Endothelial cell of umbilical vein (primary cell): ENCODE measurements at regions not wholly inside any gene's neighbourhood (a gene's known extent, or its start where the extent isn't known, plus 50 kb on each side); places are given as distances from the start of the nearest gene placed in this dataset.

Experiments used
- BruUV-seq: library from RNA; stranded (reverse); fragments of 400-500 nt; replicated peaks from 2 replicates; lab custom pipeline; 2021; lab: Mats Ljungman, UMichigan
- CTCF ChIA-PET: fragments of 300-600, 350-600 bp; sonication (Branson Sonifier 250); formaldehyde crosslinking; loops from one replicate; lab custom pipeline; 2021; ENCODE audit warnings: antibody characterized with exemption, inconsistent platforms; lab: Charles Lee
- POLR2A ChIA-PET: fragments of 300-600, 350-600 bp; sonication (Branson Sonifier 250); formaldehyde crosslinking; loops from one replicate; lab custom pipeline; 2021; ENCODE audit warnings: antibody characterized with exemption, inconsistent platforms; lab: Charles Lee
- DNase-seq: peaks from one replicate; pipeline ENCODE4 v3.0.0-alpha.2; 2011; ENCODE audit warnings: low read depth, low spot score
- FAIRE-seq: peaks from 2 replicates; lab custom pipeline; 2011; peaks lifted over from hg19 to GRCh38; lab: Jason Lieb, UNC
- H2AFZ ChIP-seq: 2 replicates; pipeline ENCODE4 v1.6.0; 2012; ENCODE audit warnings: low read depth, low read length, control low read depth, inconsistent platforms
- H3K27ac ChIP-seq: 2 replicates; pipeline ENCODE4 v1.5.1; 2011; ENCODE audit warnings: low read depth, mild to moderate bottlenecking, control low read depth, low read length, moderate library complexity; ENCODE audit not compliant: insufficient read depth
- H3K27me3 ChIP-seq, 2 experiments: 2 replicates each; pipeline versions ENCODE4 v1.6.0 to v1.6.1; 2011; ENCODE audit warnings: low read length in 2 of 2, mixed read lengths in 1 of 2; ENCODE audit not compliant: control insufficient read depth in 2 of 2, insufficient read depth in 2 of 2
- H3K36me3 ChIP-seq, 2 experiments: 2 replicates in 1 of 2; 3 replicates in 1 of 2; pipeline ENCODE4 v1.5.1; 2011; ENCODE audit warnings: low read length in 2 of 2, mild to moderate bottlenecking in 1 of 2, moderate library complexity in 1 of 2; ENCODE audit not compliant: control insufficient read depth in 2 of 2, insufficient read depth in 2 of 2; ENCODE audit errors: extremely low read depth in 1 of 2
- H3K4me1 ChIP-seq: 3 replicates; pipeline ENCODE4 v1.5.1; 2011; ENCODE audit warnings: mild to moderate bottlenecking, low read length; ENCODE audit not compliant: control insufficient read depth, insufficient read depth; ENCODE audit errors: extremely low read depth
- H3K4me2 ChIP-seq: 2 replicates; pipeline ENCODE4 v1.6.1; 2011; ENCODE audit warnings: low read length, control low read depth, mixed read lengths; ENCODE audit not compliant: insufficient read depth
- H3K4me3 ChIP-seq, 3 experiments: fragments of 200-600 bp in 1 of 3; sonication (generic), shearing (Covaris generic) in 1 of 3; replicated peaks in 1 of 3; 2 replicates each; pipeline ENCODE4 v1.5.1; 2011 to 2016; ENCODE audit warnings: control low read depth in 3 of 3, low read length in 3 of 3, mild to moderate bottlenecking in 2 of 3, inconsistent platforms in 1 of 3, low read depth in 1 of 3, moderate library complexity in 1 of 3; ENCODE audit not compliant: insufficient read depth in 1 of 3
- H3K79me2 ChIP-seq: 2 replicates; pipeline ENCODE4 v1.6.0; 2012; ENCODE audit warnings: low read length, inconsistent platforms; ENCODE audit not compliant: control insufficient read depth, insufficient read depth
- H3K9ac ChIP-seq: replicated peaks from 2 replicates; pipeline ENCODE3; 2011; ENCODE audit warnings: low read length, control low read depth; ENCODE audit not compliant: insufficient read depth; ENCODE audit errors: extremely low read depth
- H3K9me1 ChIP-seq: replicated peaks from 3 replicates; pipeline ENCODE4 v1.6.0; 2011; ENCODE audit warnings: mild to moderate bottlenecking, low read length; ENCODE audit not compliant: control insufficient read depth, insufficient read depth; ENCODE audit errors: extremely low read depth
- H3K9me3 ChIP-seq: replicated peaks from 2 replicates; pipeline ENCODE4 v1.5.1; 2012; ENCODE audit warnings: low read length, inconsistent platforms; ENCODE audit not compliant: control insufficient read depth, insufficient read depth
- H4K20me1 ChIP-seq: replicated peaks from 2 replicates; pipeline ENCODE3; 2011; ENCODE audit warnings: mild to moderate bottlenecking, low read length; ENCODE audit not compliant: control insufficient read depth, insufficient read depth; ENCODE audit errors: extremely low read depth
- CTCF ChIP-seq, 2 donors: IDR thresholded peaks; 1 replicate in 1 of 2; 2 replicates in 1 of 2; pipeline ENCODE4 v1.5.1; 2011; ENCODE audit warnings: low read length in 2 of 2, mild to moderate bottlenecking in 2 of 2, moderate library complexity in 2 of 2, control low read depth in 1 of 2, inconsistent platforms in 1 of 2, low read depth in 1 of 2; ENCODE audit not compliant: insufficient read depth in 1 of 2; ENCODE audit errors: extremely low read depth in 1 of 2
- EZH2 ChIP-seq: IDR thresholded peaks from 2 replicates; pipeline ENCODE4 v1.6.1; 2012; ENCODE audit warnings: borderline replicate concordance, low read depth, mild to moderate bottlenecking, moderate library complexity, low read length, inconsistent platforms; ENCODE audit not compliant: severe bottlenecking
- FOS ChIP-seq: IDR thresholded peaks from 2 replicates; pipeline ENCODE4 v1.6.1; 2011; ENCODE audit warnings: mild to moderate bottlenecking, low read length, moderate library complexity, borderline replicate concordance; ENCODE audit not compliant: insufficient read depth
- GATA2 ChIP-seq: IDR thresholded peaks from 2 replicates; pipeline ENCODE4 v1.7.0; 2011; ENCODE audit warnings: low read depth, mild to moderate bottlenecking, moderate library complexity, mixed read lengths, low read length; ENCODE audit not compliant: insufficient read length, insufficient read depth
- JUN ChIP-seq: IDR thresholded peaks from 2 replicates; pipeline ENCODE4 v1.6.1; 2011; ENCODE audit warnings: borderline replicate concordance, low read depth; ENCODE audit not compliant: insufficient read length, insufficient read depth
- MAX ChIP-seq: IDR thresholded peaks from 2 replicates; pipeline ENCODE4 v1.6.1; 2011; ENCODE audit not compliant: insufficient read depth, insufficient read length
- MYC ChIP-seq: IDR thresholded peaks from one replicate; pipeline ENCODE4 v1.6.1; 2011; ENCODE audit warnings: mild to moderate bottlenecking, low read depth, low read length
- POLR2A ChIP-seq: IDR thresholded peaks from 2 replicates; pipeline ENCODE4 v1.6.1; 2012; ENCODE audit warnings: low read depth, mild to moderate bottlenecking, control low read depth, low read length
- POLR2AphosphoS5 ChIP-seq: IDR thresholded peaks from 2 replicates; pipeline ENCODE4 v1.6.1; 2012; ENCODE audit warnings: low read depth, mild to moderate bottlenecking, control low read depth, low read length, moderate library complexity; ENCODE audit not compliant: insufficient read depth
- dilution Hi-C: fragments of 300-500 bp; cut with MboI; formaldehyde crosslinking; loops from one replicate; pipeline ENCODE4 v1.15.0; 2019; ENCODE audit warnings: low sequenced_read_pairs; ENCODE audit not compliant: extremely low pct_ligation_motif_present
- intact Hi-C: fragments of 100-400 bp; cut with micrococcal nuclease; formaldehyde crosslinking; loops from one replicate; pipeline ENCODE4 v1.10.0; 2022

- FAIRE-seq (no peak), DNase-seq (no peak)
- Histone ChIP-seq H3K4me2 (no peak overlapping the region), H4K20me1 (no peaks in the 10 kb centered on the region), H3K36me3 (no peaks in the 10 kb centered on the region), H3K9ac (no peak overlapping the region), H3K27me3 (no peaks in the 10 kb centered on the region), H3K79me2 (no peaks in the 10 kb centered on the region), H3K9me3 (no peaks in the 10 kb centered on the region), H3K4me3 (no peak overlapping the region), H3K4me1 (peaks cover 6% of the 10 kb centered on the region), H2AFZ (no peak overlapping the region), H3K9me1 (no peaks in the 10 kb centered on the region), H3K27ac (no peak overlapping the region)
- no peak for TF ChIP-seq MAX
- no peak for TF ChIP-seq CTCF (IDR thresholded peaks at IDR 0.05; ENCODE audit: extremely low read depth in 1 of 2, insufficient read depth in 1 of 2, low read depth in 1 of 2, low read length in 2 of 2)
- dilution Hi-C loops: no loop called here
- CTCF ChIA-PET: no interaction called here
- intact Hi-C loops: no loop called here
- POLR2A ChIA-PET: no interaction called here
- BruUV-seq: no TSS peak
Observed at GRCh38 chr13:80010286-80010831, 330.6 kb downstream of the SPRY2 start.

DNA sequence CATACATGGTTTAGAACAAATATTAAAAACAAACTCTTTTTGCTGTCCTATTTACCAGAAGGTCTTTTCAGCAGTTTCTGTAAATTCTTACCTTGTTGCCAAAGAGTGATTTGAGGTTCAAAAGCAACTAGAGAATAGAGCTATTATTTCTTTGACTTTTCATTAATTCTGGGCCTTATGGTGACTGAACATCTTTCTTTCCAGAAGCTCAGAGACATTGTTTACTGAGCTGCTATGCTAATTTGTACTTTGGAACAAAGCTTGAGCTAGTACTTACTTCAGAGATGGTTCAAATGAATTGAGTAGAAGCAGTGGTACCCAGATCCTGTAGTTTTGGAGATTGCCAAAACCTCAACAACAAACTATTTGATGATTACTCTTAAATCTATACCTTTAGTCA lies 331.2 kb downstream of the SPRY2 start:
- Histone ChIP-seq H3K9ac (no peak overlapping the region), H4K20me1 (no peaks in the 10 kb centered on the region), H3K9me1 (no peaks in the 10 kb centered on the region), H3K4me3 (no peak overlapping the region), H3K27ac (no peak overlapping the region), H3K4me1 (peaks cover 6% of the 10 kb centered on the region), H3K79me2 (no peaks in the 10 kb centered on the region), H2AFZ (no peak overlapping the region), H3K27me3 (no peaks in the 10 kb centered on the region), H3K9me3 (no peaks in the 10 kb centered on the region), H3K4me2 (no peak overlapping the region), H3K36me3 (no peaks in the 10 kb centered on the region)
- dilution Hi-C loops: no loop called here
- no peak for FAIRE-seq
- CTCF ChIA-PET: no interaction called here
- TF ChIP-seq POLR2A: no peak
- no peak for TF ChIP-seq POLR2AphosphoS5
- no peak for TF ChIP-seq GATA2
- no peak for TF ChIP-seq EZH2
- no peak for TF ChIP-seq MAX
- no peak for TF ChIP-seq FOS
- TF ChIP-seq CTCF (IDR thresholded peaks at IDR 0.05; ENCODE audit: extremely low read depth in 1 of 2, insufficient read depth in 1 of 2, low read depth in 1 of 2, low read length in 2 of 2): no peak
- TF ChIP-seq MYC: no peak
- TF ChIP-seq JUN: no peak
- POLR2A ChIA-PET: no interaction called here
- intact Hi-C loops: no loop called here
- BruUV-seq: no TSS peak
- DNase-seq: no peak
